Activated CD4-positive, alpha-beta T cell treated with anti-CD3 and anti-CD28 coated beads, Interleukin-2, amount 10 ng/mL, durations not matched to agents 24 days and 14 days (primary cell): ENCODE measurements at regions not wholly inside any gene's neighbourhood (a gene's known extent, or its start where the extent isn't known, plus 50 kb on each side); places are given as distances from the start of the nearest gene placed in this dataset.

ENCODE experiments used
- DNase-seq: peaks from one replicate; pipeline ENCODE4 v3.0.0; 2022
- H3K27ac Mint-ChIP-seq: one replicate; pipeline ENCODE4 v1.8.0; 2022; ENCODE audit warnings: mild to moderate bottlenecking, mixed read lengths
- H3K27me3 Mint-ChIP-seq: one replicate; pipeline ENCODE4 v1.8.0; 2022; ENCODE audit warnings: mixed read lengths
- H3K36me3 Mint-ChIP-seq: one replicate; pipeline ENCODE4 v1.8.0; 2022; ENCODE audit warnings: low read depth, mild to moderate bottlenecking, mixed read lengths
- H3K4me1 Mint-ChIP-seq: one replicate; pipeline ENCODE4 v1.8.0; 2021; ENCODE audit warnings: mixed read lengths
- H3K4me3 Mint-ChIP-seq: one replicate; pipeline ENCODE4 v1.8.0; 2022; ENCODE audit warnings: mild to moderate bottlenecking, moderate library complexity, mixed read lengths
- H3K9me3 Mint-ChIP-seq: one replicate; pipeline ENCODE4 v1.8.0; 2021; ENCODE audit warnings: mixed read lengths
- intact Hi-C: fragments of 100-400 bp; cut with micrococcal nuclease; formaldehyde crosslinking; loops from one replicate; pipeline ENCODE4 v1.15.1; 2023

- no peak overlapping the region for H3K27ac Mint-ChIP-seq
- H3K4me1 Mint-ChIP-seq = peaks cover 6% of the 10 kb centered on the region
- DNase-seq = no peak
- H3K9me3 Mint-ChIP-seq = no peaks in the 10 kb centered on the region
- H3K4me3 Mint-ChIP-seq = no peak overlapping the region
- intact Hi-C loops = no loop called here
- no peaks in the 10 kb centered on the region for H3K36me3 Mint-ChIP-seq
- H3K27me3 Mint-ChIP-seq = peaks cover 4% of the 10 kb centered on the region
Measured at GRCh38 chr3:18888819-18889218, 259.5 kb upstream of the KCNH8 start.

- intact Hi-C loops = no loop called here
- DNase-seq = no peak
Measured at GRCh38 chr3:18888370-18888769, 259.9 kb upstream of the KCNH8 start.

DNA sequence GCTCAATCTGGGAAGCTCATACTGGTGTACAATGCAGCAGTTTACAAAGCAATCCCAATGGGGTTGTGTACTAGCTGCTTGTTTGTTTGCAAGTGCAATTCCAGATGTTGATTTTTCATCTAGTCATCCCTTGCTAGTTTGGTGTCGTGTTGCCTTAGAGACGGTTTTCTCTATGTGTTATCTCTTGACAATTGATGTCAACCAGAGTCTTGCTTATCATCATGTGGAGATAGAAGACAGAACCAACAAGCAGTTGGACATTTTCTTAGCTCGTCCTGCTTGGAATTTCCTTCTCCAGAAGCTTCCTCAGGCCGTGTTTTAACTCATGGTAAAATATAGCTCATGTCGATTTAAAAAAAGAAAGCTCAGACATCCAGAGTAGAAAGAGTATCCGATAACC lies 262.0 kb upstream of the KCNH8 start:
- Mint-ChIP-seq H3K4me3 (no peak overlapping the region), H3K4me1 (no peaks in the 10 kb centered on the region), H3K36me3 (no peaks in the 10 kb centered on the region), H3K27me3 (peaks cover 4% of the 10 kb centered on the region), H3K9me3 (peaks cover 6% of the 10 kb centered on the region), H3K27ac (no peak overlapping the region)
- DNase-seq = no peak
- intact Hi-C loops = no loop called here

More at GRCh38 chr3:18888370-18888769, 259.9 kb upstream of the KCNH8 start:
- no peaks in the 10 kb centered on the region for H3K36me3 Mint-ChIP-seq
- H3K9me3 Mint-ChIP-seq = no peaks in the 10 kb centered on the region
- H3K4me3 Mint-ChIP-seq = no peak overlapping the region
- H3K27me3 Mint-ChIP-seq = peaks cover 4% of the 10 kb centered on the region
- H3K27ac Mint-ChIP-seq = no peak overlapping the region
- peaks cover 6% of the 10 kb centered on the region for H3K4me1 Mint-ChIP-seq

GRCh38 chr3:18885612-18886011 lies 262.7 kb upstream of the KCNH8 start:
- Mint-ChIP-seq H3K9me3 (peaks cover 6% of the 10 kb centered on the region), H3K27me3 (peaks cover 4% of the 10 kb centered on the region), H3K4me3 (no peak overlapping the region), H3K27ac (no peak overlapping the region), H3K36me3 (no peaks in the 10 kb centered on the region), H3K4me1 (no peaks in the 10 kb centered on the region)
- DNase-seq = no peak
- intact Hi-C loops = no loop called here

DNA sequence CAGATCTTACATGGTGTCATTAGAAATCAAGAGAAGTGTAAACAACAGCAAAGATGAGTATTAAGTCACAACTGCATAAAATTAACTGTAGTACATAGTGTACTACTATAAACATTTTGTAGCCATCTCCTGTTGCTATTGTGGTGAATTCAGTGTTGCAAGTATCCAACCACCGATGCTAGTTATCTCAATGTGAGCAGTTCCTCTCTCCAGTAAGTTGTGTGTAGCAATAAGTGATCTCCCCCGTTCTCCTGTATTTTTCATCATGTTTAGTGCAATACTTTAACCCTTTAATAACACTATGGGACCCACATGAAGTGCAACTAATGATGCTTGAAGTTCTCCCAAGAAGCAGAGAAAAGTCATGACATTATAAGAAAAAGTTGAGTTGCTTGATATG lies 264.7 kb upstream of the KCNH8 start:
- H3K36me3 Mint-ChIP-seq = no peaks in the 10 kb centered on the region
- H3K4me3 Mint-ChIP-seq = no peak overlapping the region

GRCh38 chr3:18880691-18881090 lies 267.6 kb upstream of the KCNH8 start:
- DNase-seq = no peak
- Mint-ChIP-seq H3K4me1 (no peaks in the 10 kb centered on the region), H3K4me3 (no peak overlapping the region), H3K9me3 (peaks cover 10% of the 10 kb centered on the region), H3K27ac (no peak overlapping the region), H3K27me3 (no peaks in the 10 kb centered on the region), H3K36me3 (no peaks in the 10 kb centered on the region)
- intact Hi-C loops = no loop called here

More for the DNA sequence above, 264.7 kb upstream of the KCNH8 start:
- intact Hi-C loops = no loop called here
- DNase-seq = no peak
- Mint-ChIP-seq H3K27me3 (peaks cover 4% of the 10 kb centered on the region), H3K27ac (no peak overlapping the region), H3K4me1 (no peaks in the 10 kb centered on the region), H3K9me3 (peaks cover 6% of the 10 kb centered on the region)

- Mint-ChIP-seq H3K27me3 (no peaks in the 10 kb centered on the region), H3K27ac (no peak overlapping the region), H3K9me3 (peaks cover 26% of the 10 kb centered on the region), H3K4me1 (peaks cover 32% of the 10 kb centered on the region), H3K36me3 (no peaks in the 10 kb centered on the region), H3K4me3 (no peak overlapping the region)
- intact Hi-C loops = loop anchor here (5.0 kb wide), 4 partner anchors 40 to 430 kb away; no protein-coding TSS in a partner anchor
- DNase-seq = no peak
Measured at GRCh38 chr3:18872466-18872865, 275.8 kb upstream of the KCNH8 start.

GRCh38 chr3:18870642-18871041 lies 277.7 kb upstream of the KCNH8 start:
- no peaks in the 10 kb centered on the region for H3K27me3 Mint-ChIP-seq
- H3K4me1 Mint-ChIP-seq = peaks cover 32% of the 10 kb centered on the region
- H3K27ac Mint-ChIP-seq = no peak overlapping the region
- no peak for DNase-seq
- H3K36me3 Mint-ChIP-seq = no peaks in the 10 kb centered on the region
- intact Hi-C loops = loop anchor here (1.0 to 5.0 kb wide), 6 partner anchors 38 to 428 kb away; no protein-coding TSS in a partner anchor
- peaks cover 26% of the 10 kb centered on the region for H3K9me3 Mint-ChIP-seq
- H3K4me3 Mint-ChIP-seq = no peak overlapping the region

- no peak for DNase-seq
- peak overlapping the region; percentile 41 for H3K4me3 Mint-ChIP-seq
- H3K9me3 Mint-ChIP-seq = peaks cover 26% of the 10 kb centered on the region
- intact Hi-C loops = loop anchor here (1.0 to 5.0 kb wide), 6 partner anchors 38 to 428 kb away; no protein-coding TSS in a partner anchor
- H3K27ac Mint-ChIP-seq = peak overlapping the region; percentile 84
- no peaks in the 10 kb centered on the region for H3K36me3 Mint-ChIP-seq
- no peaks in the 10 kb centered on the region for H3K27me3 Mint-ChIP-seq
- peaks cover 32% of the 10 kb centered on the region for H3K4me1 Mint-ChIP-seq
Measured at GRCh38 chr3:18870074-18870640, 278.2 kb upstream of the KCNH8 start.

DNA sequence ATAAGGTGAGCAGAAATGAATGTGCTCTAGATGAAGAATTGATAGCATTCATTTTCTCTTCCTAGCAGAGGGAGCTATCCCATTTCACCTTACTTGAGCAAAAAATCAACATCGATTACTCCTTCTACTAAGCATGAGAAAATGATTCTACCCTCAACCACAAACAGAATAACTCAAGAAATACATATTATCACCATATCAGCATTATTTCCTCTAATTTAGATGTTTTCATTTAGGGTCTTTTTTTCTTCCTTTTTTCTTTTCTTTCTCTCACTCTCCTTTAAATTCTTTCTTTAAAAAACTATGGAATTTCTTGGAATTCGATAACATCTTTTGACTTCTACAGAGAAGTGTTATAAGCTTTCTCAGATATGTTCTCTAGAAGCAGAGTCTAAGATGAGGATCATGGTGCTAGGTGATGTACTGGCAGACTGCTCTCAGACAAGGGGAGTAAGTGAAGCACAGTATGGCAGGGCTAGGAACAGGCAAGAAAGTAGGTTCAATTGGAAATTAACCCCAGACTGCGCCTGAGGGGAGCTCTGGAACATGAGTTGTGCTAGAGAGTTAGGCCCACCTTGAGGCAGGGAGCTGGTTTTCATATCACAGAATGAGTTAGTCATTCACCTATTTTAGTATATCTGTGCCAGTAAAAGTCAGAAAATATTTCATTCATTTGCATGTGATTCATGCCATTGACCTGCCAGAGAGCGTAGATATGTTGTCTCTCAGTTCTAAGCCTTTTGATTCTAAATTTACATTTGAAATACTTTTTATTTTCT lies 279.2 kb upstream of the KCNH8 start:
- intact Hi-C loops = no loop called here
- peaks cover 26% of the 10 kb centered on the region for H3K9me3 Mint-ChIP-seq
- no peak for DNase-seq
- H3K27ac Mint-ChIP-seq = peak overlapping the region; percentile 84
- H3K4me1 Mint-ChIP-seq = peaks cover 28% of the 10 kb centered on the region
- H3K4me3 Mint-ChIP-seq = no peak overlapping the region
- H3K27me3 Mint-ChIP-seq = no peaks in the 10 kb centered on the region
- no peaks in the 10 kb centered on the region for H3K36me3 Mint-ChIP-seq

- Mint-ChIP-seq H3K4me3 (no peak overlapping the region), H3K36me3 (no peaks in the 10 kb centered on the region), H3K27ac (no peak overlapping the region), H3K27me3 (no peaks in the 10 kb centered on the region), H3K4me1 (peaks cover 24% of the 10 kb centered on the region), H3K9me3 (peaks cover 21% of the 10 kb centered on the region)
- no peak for DNase-seq
- intact Hi-C loops = no loop called here
Measured at GRCh38 chr3:18866899-18867298, 281.4 kb upstream of the KCNH8 start.

DNA sequence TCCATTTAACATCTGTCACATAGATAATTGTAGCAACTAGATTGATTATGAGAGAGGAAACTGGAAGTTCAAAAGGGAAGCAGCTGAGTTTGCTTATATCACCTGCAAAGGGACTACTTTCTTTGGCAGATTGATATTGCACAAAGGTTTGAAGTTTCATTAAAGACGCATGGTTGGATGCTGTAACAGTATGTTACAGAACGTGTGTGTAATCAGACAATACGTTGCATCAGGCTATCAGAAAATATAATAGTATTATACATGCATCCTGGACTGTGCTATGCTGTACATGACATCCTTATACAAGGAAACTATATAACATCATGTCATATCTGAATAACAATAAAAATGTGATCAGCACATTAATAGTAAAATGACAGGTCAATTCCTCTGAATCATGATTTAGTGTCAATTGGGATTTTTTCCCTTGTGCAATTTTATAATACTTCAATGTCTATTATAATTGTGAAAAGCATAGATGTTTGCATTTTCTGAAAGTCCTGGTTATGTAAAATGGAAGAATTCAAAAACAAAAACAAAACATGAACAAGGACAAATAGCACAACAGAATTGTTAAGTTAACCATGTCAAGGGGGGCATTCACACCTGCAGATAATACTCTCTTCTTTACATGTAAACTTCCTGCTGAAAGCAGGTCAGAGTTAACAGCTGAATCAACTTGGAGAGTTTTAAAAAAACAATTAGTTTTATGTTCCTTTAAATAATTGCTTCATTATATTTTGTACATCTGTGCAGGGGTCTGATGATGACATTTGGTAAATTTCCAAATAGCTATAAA lies 283.2 kb upstream of the KCNH8 start:
- H3K27ac Mint-ChIP-seq = no peak overlapping the region
- intact Hi-C loops = no loop called here
- DNase-seq = no peak
- peaks cover under 1% of the 10 kb centered on the region for H3K27me3 Mint-ChIP-seq
- no peak overlapping the region for H3K4me3 Mint-ChIP-seq
- H3K4me1 Mint-ChIP-seq = peaks cover 14% of the 10 kb centered on the region
- H3K9me3 Mint-ChIP-seq = peaks cover 19% of the 10 kb centered on the region
- no peaks in the 10 kb centered on the region for H3K36me3 Mint-ChIP-seq

DNA sequence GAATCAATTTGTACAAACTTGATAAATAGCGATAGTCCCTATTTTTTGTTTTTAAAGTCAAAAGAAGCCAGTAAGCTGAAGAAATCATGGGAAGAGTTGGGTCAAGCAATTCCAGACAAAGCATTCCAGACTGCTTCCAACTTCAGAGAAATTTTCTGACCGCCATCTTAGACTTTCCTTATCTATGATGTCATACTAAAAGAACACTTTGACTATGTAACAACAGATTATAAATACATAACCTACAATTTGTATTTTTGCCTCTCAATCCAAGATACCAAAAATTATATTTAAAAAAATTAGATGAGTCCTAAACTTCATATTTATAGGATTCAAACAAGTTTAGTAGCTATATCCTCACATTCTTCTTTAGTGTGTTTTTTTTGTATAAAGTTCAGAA lies 286.2 kb upstream of the KCNH8 start:
- Mint-ChIP-seq H3K9me3 (peaks cover 11% of the 10 kb centered on the region), H3K36me3 (no peaks in the 10 kb centered on the region), H3K4me3 (no peak overlapping the region), H3K27ac (no peak overlapping the region), H3K4me1 (no peaks in the 10 kb centered on the region), H3K27me3 (peaks cover 2% of the 10 kb centered on the region)
- DNase-seq = no peak
- intact Hi-C loops = no loop called here

DNA sequence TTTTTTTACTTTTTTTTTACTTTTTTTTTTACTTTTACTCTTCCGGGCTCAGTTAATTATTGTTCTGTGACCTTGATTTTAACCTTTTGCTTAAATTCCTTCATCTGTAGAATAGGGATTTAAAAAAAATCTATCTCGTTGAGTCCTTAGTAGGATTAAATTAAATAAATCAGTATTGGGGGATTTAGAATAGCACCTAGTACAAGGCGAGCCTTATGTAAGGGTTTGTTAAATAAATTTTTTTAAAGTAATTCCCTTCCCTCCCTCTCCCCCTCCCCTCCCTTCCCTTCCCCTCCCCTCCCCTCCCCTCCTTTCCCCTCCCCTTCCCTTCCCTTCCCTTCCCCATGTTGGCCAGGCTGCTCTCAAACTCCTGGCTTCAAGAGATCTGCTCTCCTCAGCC lies 287.2 kb upstream of the KCNH8 start:
- H3K27ac Mint-ChIP-seq = no peak overlapping the region
- H3K9me3 Mint-ChIP-seq = peaks cover 8% of the 10 kb centered on the region
- DNase-seq = no peak
- intact Hi-C loops = no loop called here
- H3K36me3 Mint-ChIP-seq = no peaks in the 10 kb centered on the region
- H3K4me1 Mint-ChIP-seq = no peaks in the 10 kb centered on the region
- no peak overlapping the region for H3K4me3 Mint-ChIP-seq
- peaks cover 2% of the 10 kb centered on the region for H3K27me3 Mint-ChIP-seq
